HT1080 (cell line): ENCODE measurements at regions not wholly inside any gene's neighbourhood (a gene's known extent, or its start where the extent isn't known, plus 50 kb on each side); places are given as distances from the start of the nearest gene placed in this dataset. TPM values are rescaled to one million over a fixed set of nuclear protein-coding genes. Genes with fewer than 3 reads are reported as not detected.

Source experiments
- DNase-seq: peaks from one replicate; pipeline ENCODE4 v3.0.0-alpha.2; 2015; ENCODE audit warnings: low read depth
- small RNA-seq: library from RNA; depleted of rRNA; stranded (forward); fragments of <200 nt; gene quantifications from one replicate; pipeline ENCODE3, GENCODE V24; 2014

DNA sequence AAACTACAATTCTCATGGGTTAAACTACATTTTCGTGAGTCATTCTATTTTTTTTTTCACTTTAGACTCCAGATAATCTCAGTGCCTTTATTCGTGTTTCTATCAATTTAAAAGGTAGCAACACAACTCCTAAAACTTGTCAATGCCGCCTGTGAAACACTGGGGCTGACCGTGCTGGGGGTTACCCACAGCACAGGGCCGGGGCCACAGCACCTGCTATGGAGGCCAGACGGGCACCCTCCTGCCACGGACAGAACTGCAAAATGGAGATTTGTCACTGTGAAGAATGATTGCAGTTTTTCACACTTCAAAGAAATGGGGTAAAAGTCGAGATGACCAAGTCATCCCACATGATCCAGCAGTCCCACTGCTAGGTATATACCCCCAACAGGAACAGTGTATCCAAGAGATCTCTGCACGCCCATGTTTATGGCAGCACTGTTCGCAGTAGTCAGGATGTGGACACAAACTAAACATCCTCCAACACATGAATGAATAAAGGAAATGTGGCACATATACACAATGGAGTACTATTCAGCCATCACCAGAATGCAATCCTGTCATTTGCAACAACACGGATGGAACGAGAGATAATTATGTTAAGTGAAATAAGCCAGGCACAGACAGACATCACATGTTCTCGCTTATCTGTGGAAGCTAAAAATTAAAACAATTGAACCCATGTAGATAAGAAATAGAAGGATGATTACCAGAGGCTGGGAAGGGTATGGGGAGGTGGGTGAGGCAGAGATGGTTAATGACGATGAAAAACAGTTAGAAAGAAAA is 290.1 kb downstream of the SMOC2 start:
- no peak for DNase-seq

DNA sequence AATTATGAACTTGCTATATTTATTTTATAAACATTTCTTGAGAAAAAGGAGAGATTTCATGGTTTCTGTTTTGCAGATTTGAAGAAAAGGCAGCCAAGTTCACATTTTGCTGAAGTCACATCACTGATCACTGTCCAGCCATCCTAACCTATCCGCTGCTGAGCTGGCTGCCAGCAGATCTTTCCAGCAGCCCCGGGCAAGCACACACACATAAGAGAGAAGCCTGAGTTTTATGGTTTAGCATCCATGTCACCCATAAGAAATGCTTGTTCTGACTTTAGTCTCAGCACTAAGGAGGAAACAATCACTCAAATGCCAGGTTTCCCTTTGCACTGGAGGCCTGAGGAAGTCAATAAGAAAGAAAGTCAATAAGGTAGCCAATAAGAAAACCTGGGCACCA is 287.1 kb downstream of the SMOC2 start:
- no peak for DNase-seq

DNA sequence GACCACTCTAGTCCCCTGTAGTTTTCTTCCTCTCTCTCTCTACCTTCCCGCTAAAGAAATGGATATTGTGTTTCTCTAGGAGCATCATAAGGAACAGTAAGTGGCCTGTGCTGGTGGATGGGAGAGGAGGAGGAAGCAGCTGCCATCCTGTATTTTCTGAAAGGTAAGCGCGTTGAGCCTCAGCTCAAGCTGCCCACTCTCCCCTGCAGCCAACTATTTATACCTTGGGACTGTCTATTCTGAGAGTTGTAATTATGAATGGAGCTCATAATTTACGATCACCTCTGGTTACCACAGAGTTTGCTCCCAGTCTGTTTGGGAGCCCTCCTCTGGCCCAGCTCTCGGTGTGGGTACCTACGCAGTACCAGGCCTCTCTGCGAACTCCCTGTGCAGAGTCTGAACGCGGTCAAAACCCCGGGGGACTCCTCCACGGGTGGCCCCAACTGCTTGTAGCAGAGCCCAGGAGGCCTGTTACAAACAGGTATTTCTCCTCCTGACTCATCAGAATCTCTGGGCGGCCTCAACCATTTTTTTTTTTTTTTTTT is 285.4 kb downstream of the SMOC2 start:
- DNase-seq, result no peak

DNA sequence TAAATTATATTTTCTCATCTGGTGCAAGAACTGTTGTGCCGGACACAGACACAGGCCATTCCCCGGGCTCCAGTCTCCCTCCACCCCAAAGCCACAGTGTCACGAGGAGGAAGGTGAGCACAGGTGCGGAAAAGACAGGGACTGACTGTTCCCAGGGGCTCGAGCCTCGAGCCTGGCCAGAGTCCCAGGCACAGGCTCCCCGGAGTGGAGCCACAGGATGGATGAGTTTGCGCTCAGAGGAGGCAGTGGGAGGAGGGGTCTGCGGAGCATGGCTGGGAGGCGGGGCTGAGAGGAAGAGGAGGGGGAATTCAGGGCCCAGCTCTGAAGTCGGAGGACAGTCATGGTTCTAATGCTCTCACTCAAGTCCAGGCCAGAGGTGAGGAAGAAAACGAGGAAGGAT is 284.8 kb downstream of the SMOC2 start:
- DNase-seq, result no peak

DNA sequence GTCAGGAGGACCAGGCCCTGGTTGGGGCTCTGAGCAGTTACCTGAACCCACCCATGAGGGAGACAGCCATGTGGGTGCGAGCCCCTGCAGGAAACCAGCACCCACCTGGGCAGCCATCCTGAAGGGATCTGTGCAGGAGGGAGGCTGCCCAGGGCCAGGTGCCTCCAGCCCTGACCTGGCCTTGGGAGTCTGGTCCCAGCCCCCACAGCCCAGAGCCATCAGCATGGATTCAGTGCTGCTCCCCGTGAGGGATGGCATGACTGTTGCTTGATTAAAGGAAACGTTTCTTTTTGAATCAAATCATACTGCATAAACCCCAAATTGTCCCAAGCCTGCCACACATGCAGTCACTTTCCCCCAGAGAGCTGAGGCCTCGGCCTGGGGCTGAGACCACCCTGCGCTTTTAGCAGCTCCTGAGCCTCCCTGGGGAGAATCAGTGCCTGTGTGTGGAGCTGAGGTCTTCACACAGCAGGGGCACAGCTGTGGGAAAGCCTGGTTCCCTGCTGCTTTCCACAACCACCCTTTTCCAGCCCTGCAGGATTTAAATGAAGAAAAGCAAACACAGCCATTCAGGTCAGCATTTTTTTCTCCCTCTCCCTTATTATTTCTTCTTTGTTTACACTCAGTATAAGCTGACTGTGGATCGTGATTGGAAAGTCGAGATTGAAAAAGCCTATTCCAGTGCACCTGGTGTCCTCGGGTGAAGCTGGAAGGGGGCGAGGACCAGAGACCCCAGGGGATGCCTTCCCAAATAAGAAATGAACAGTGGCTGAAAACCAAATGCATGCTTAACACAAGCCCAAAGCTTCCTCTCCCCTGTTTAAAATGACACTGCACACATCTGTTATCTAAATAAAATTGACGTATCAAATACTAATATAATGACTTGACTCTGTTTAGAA is 283.9 kb downstream of the SMOC2 start:
- no peak for DNase-seq

GRCh38 chr6:168724033-168724432 is 283.0 kb downstream of the SMOC2 start:
- no peak for DNase-seq

DNA sequence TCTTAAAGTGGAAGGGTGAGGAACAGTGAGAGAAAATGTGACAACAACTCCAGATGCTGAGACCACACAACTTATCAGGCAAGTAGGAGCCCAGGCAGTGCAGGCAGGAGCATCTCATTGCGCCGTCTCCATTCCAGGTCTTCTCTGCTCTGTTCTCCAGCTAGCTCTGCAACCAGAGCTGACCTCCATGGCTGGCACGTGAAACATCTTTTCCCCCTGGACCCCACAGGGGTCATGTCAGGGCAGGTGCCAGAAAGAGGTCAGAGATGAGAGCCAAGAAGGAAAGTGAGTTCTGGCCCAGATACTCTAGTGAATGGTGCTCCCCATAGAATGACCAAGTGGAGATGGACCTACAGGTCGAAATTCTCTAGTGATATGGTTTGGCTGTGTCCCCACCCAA is 281.4 kb downstream of the SMOC2 start:
- DNase-seq, result no peak

GRCh38 chr6:168721571-168721970 is 280.6 kb downstream of the SMOC2 start:
- DNase-seq, result no peak

DNA sequence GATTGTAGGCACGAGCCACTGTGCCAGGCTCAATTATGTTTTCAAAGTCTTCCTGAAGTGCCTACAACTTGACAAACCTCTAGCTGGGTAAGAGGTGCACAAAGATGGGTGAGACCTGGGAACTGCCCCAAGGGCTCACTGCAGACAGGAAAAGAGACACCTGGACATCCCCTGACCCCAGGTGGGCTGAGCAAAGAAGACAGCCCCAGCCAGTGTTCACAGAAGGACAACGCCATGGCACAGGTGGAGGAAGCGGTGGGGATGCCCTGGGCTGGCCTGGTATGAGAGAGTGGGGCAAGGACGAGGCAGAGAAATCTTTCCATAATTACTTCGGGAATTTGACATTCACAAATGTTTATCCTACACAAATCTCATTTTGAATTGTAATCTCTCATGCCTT is 278.9 kb downstream of the SMOC2 start:
- DNase-seq, result no peak

- no peak for DNase-seq
These were observed 278.0 kb downstream of the SMOC2 start for GRCh38 chr6:168718821-168719475.

Small RNA genes lying in the stretch of these regions (small RNA-seq; reads per million reads assigned to genes)
- not detected for gene AL513210.1
